ENCODE measurements at regions not wholly inside any gene's neighbourhood (a gene's known extent, or its start where the extent isn't known, plus 50 kb on each side); places are given as distances from the start of the nearest gene placed in this dataset.

DNA sequence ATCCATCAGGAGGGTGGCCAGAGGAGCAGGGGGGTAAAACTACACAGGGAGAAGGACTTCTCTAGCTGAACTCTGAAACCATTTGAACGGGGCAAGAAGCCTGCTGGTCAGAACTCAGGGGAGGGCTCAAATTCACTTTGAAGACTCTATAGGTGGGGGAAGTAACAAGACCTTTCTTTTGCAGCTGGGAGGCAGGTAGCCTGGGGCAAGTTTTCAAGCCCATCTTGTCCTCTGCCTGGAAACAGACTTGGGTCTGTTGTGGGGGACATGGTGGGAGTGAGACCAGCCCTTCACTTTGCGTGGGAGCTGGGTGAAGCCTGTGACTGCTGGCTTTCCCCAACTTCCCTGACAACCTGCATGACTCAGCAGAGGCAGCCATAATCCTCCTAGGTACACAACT is 312.3 kb downstream of the SPRY1 start:
- DNase-seq (ENCODE audit: low spot score) (no peak), ATAC-seq (no peak)
- no peak overlapping the region for H3K4me3 Mint-ChIP-seq
- H3K27me3 Mint-ChIP-seq (ENCODE audit: low read depth), result no peaks in the 10 kb centered on the region; the same call in 1 of the 2 replicates
- no peak overlapping the region for H3K27ac Mint-ChIP-seq
- H3K9me3 Mint-ChIP-seq, result peaks cover 49% of the 10 kb centered on the region
- TF ChIP-seq ZNF396 (CRISPR knock-in tag; IDR thresholded peaks at IDR 0.05; ENCODE audit: borderline replicate concordance), result no peak
- TF ChIP-seq OVOL2 (CRISPR knock-in tag; IDR thresholded peaks at IDR 0.05; ENCODE audit: borderline replicate concordance), result no peak
- no peak for TF ChIP-seq NR3C1 (CRISPR knock-in tag; conservative IDR thresholded peaks at IDR 0.05; ENCODE audit: low read depth)
- no peak for TF ChIP-seq AFF4 (CRISPR knock-in tag; IDR thresholded peaks at IDR 0.05; ENCODE audit: borderline replicate concordance)
- TF ChIP-seq, protein P1, sequence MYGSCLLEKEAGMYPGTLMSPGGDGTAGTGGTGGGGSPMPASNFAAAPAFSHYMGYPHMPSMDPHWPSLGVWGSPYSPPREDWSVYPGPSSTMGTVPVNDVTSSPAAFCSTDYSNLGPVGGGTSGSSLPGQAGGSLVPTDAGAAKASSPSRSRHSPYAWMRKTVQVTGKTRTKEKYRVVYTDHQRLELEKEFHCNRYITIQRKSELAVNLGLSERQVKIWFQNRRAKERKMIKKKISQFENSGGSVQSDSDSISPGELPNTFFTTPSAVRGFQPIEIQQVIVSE (CRISPR knock-in tag; IDR thresholded peaks at IDR 0.05; ENCODE audit: borderline replicate concordance), result no peak
- no peak for TF ChIP-seq ESRRA (CRISPR knock-in tag; IDR thresholded peaks at IDR 0.05; ENCODE audit: borderline replicate concordance)
- no peak for TF ChIP-seq ZNF121 (CRISPR knock-in tag; IDR thresholded peaks at IDR 0.05)
- TF ChIP-seq TEAD1 (CRISPR knock-in tag; IDR thresholded peaks at IDR 0.05), result no peak
- TF ChIP-seq, protein P2, sequence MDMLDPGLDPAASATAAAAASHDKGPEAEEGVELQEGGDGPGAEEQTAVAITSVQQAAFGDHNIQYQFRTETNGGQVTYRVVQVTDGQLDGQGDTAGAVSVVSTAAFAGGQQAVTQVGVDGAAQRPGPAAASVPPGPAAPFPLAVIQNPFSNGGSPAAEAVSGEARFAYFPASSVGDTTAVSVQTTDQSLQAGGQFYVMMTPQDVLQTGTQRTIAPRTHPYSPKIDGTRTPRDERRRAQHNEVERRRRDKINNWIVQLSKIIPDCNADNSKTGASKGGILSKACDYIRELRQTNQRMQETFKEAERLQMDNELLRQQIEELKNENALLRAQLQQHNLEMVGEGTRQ (CRISPR knock-in tag; IDR thresholded peaks at IDR 0.05), result no peak
- TF ChIP-seq, protein P3, sequence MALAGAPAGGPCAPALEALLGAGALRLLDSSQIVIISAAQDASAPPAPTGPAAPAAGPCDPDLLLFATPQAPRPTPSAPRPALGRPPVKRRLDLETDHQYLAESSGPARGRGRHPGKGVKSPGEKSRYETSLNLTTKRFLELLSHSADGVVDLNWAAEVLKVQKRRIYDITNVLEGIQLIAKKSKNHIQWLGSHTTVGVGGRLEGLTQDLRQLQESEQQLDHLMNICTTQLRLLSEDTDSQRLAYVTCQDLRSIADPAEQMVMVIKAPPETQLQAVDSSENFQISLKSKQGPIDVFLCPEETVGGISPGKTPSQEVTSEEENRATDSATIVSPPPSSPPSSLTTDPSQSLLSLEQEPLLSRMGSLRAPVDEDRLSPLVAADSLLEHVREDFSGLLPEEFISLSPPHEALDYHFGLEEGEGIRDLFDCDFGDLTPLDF (CRISPR knock-in tag; IDR thresholded peaks at IDR 0.05), result no peak
- TF ChIP-seq FOXP1 (CRISPR knock-in tag; IDR thresholded peaks at IDR 0.05; ENCODE audit: borderline replicate concordance), result no peak
- TF ChIP-seq, protein P4, sequence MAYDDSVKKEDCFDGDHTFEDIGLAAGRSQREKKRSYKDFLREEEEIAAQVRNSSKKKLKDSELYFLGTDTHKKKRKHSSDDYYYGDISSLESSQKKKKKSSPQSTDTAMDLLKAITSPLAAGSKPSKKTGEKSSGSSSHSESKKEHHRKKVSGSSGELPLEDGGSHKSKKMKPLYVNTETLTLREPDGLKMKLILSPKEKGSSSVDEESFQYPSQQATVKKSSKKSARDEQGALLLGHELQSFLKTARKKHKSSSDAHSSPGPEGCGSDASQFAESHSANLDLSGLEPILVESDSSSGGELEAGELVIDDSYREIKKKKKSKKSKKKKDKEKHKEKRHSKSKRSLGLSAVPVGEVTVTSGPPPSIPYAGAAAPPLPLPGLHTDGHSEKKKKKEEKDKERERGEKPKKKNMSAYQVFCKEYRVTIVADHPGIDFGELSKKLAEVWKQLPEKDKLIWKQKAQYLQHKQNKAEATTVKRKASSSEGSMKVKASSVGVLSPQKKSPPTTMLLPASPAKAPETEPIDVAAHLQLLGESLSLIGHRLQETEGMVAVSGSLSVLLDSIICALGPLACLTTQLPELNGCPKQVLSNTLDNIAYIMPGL (CRISPR knock-in tag; IDR thresholded peaks at IDR 0.05), result no peak
- peaks cover 36% of the 10 kb centered on the region for H3K36me3 Mint-ChIP-seq
- H3K4me1 Mint-ChIP-seq, result no peaks in the 10 kb centered on the region
- CTCF ChIA-PET, result no interaction called here
- POLR2A ChIA-PET, result no interaction called here

GRCh38 chr4:123709336-123709735 is 312.7 kb downstream of the SPRY1 start:
- Mint-ChIP-seq H3K9me3 (peaks cover 53% of the 10 kb centered on the region), H3K27me3 (ENCODE audit: low read depth) (no peaks in the 10 kb centered on the region; the same call in 1 of the 2 replicates), H3K4me1 (no peaks in the 10 kb centered on the region), H3K4me3 (no peak overlapping the region), H3K27ac (no peak overlapping the region), H3K36me3 (peaks cover 36% of the 10 kb centered on the region)
- ATAC-seq (no peak), DNase-seq (ENCODE audit: low spot score) (no peak)
- ChIA-PET POLR2A (no interaction called here), CTCF (no interaction called here)
- TF ChIP-seq RELA (CRISPR knock-in tag; IDR thresholded peaks at IDR 0.05; ENCODE audit: borderline replicate concordance) (no peak), ZNF532 (CRISPR knock-in tag; IDR thresholded peaks at IDR 0.05; ENCODE audit: borderline replicate concordance) (no peak), HMGA2 (CRISPR knock-in tag; IDR thresholded peaks at IDR 0.05) (no peak), ZNF423 (CRISPR knock-in tag; IDR thresholded peaks at IDR 0.05) (no peak), ZBTB21 (CRISPR knock-in tag; IDR thresholded peaks at IDR 0.05; ENCODE audit: borderline replicate concordance) (no peak), SP1 (CRISPR knock-in tag; conservative IDR thresholded peaks at IDR 0.05) (no peak)
- TF ChIP-seq, protein P5, sequence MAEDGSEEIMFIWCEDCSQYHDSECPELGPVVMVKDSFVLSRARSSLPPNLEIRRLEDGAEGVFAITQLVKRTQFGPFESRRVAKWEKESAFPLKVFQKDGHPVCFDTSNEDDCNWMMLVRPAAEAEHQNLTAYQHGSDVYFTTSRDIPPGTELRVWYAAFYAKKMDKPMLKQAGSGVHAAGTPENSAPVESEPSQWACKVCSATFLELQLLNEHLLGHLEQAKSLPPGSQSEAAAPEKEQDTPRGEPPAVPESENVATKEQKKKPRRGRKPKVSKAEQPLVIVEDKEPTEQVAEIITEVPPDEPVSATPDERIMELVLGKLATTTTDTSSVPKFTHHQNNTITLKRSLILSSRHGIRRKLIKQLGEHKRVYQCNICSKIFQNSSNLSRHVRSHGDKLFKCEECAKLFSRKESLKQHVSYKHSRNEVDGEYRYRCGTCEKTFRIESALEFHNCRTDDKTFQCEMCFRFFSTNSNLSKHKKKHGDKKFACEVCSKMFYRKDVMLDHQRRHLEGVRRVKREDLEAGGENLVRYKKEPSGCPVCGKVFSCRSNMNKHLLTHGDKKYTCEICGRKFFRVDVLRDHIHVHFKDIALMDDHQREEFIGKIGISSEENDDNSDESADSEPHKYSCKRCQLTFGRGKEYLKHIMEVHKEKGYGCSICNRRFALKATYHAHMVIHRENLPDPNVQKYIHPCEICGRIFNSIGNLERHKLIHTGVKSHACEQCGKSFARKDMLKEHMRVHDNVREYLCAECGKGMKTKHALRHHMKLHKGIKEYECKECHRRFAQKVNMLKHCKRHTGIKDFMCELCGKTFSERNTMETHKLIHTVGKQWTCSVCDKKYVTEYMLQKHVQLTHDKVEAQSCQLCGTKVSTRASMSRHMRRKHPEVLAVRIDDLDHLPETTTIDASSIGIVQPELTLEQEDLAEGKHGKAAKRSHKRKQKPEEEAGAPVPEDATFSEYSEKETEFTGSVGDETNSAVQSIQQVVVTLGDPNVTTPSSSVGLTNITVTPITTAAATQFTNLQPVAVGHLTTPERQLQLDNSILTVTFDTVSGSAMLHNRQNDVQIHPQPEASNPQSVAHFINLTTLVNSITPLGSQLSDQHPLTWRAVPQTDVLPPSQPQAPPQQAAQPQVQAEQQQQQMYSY (CRISPR knock-in tag; IDR thresholded peaks at IDR 0.05), result no peak

Data from WTC11 (cell line).